ENCODE measurements at regions not wholly inside any gene's neighbourhood (a gene's known extent, or its start where the extent isn't known, plus 50 kb on each side); places are given as distances from the start of the nearest gene placed in this dataset.

DNA sequence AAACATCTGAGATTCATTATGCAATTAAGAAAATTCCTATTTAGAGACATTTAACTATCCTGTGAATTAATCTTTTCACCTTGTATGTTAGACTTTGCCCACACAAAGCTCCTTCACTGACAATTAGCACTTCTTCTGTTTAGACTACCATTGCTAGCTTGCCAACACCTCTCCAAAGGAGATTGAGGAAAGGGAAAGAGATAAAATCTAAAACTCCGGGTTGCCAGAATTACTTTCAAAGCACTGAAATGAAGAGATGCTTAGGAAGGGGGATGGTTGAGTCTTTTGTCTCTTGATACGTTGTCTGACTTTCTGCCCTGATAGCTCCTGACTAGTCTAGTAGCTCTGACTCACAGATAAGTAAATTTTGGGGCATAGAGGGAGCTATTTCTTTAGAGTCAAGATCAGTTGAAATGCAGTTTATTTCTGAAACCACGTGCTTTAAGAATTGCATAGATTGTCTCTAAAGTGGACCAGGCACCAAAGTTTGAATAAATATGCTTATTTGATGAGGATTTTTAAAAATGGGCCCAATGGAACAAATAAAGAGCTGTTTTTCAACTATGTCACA is 74.1 kb upstream of the DSEL start:
- TF ChIP-seq CTCF (IDR thresholded peaks at IDR 0.05; ENCODE audit: low read depth, low read length) = no peak
- TF ChIP-seq, protein P1, sequence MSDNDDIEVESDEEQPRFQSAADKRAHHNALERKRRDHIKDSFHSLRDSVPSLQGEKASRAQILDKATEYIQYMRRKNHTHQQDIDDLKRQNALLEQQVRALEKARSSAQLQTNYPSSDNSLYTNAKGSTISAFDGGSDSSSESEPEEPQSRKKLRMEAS (IDR thresholded peaks at IDR 0.05; ENCODE audit: low read depth, low read length) = no peak; the same call in 1 of the 2 replicates
